ENCODE measurements at regions not wholly inside any gene's neighbourhood (a gene's known extent, or its start where the extent isn't known, plus 50 kb on each side); places are given as distances from the start of the nearest gene placed in this dataset.
"Not testable (repeated sequence)": the region's sequence is repeated elsewhere in the genome, so short reads cannot be mapped to it uniquely, and the experiment has no call there.

DNA sequence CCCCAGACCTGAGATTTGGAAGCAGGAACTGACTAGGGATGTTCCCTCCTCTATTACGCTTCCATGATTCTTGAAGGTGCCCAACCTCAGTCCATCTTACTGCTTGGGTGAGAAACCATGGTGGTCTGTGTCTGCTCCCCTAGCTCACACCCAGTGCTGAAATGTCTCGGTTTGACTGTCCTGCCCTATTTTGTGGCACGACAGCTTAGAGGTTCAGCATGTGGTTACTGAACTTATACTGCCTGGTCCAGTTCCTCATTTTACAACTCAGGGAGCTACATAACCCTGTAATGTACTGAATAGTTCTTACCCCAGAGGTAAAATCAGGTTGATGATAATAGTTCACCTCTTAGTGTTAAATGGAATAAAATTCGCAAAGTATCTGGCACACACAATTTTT is 203.1 kb downstream of the RBM46 start:
- ATAC-seq (ENCODE audit: low read depth) (no peak), DNase-seq (ENCODE audit: low spot score) (no peak)
- Histone ChIP-seq H3K4me3 (ENCODE audit: severe bottlenecking) (no peak overlapping the region), H3K27me3 (ENCODE audit: insufficient read depth, poor library complexity, severe bottlenecking) (no peaks in the 10 kb centered on the region), H3K4me1 (ENCODE audit: insufficient read depth, poor library complexity, severe bottlenecking) (no peaks in the 10 kb centered on the region), H3K36me3 (ENCODE audit: low read depth) (no peaks in the 10 kb centered on the region), H3K27ac (ENCODE audit: poor library complexity, severe bottlenecking) (no peak overlapping the region), H3K9me3 (ENCODE audit: severe bottlenecking) (no peaks in the 10 kb centered on the region)
- TF ChIP-seq CTCF (IDR thresholded peaks at IDR 0.05; ENCODE audit: poor library complexity, severe bottlenecking): no peak

GRCh38 chr4:154984616-154985015 is 203.5 kb downstream of the RBM46 start:
- ATAC-seq (ENCODE audit: low read depth) (no peak), DNase-seq (ENCODE audit: low spot score) (no peak)
- no peaks in the 10 kb centered on the region for H3K27me3 ChIP-seq (ENCODE audit: insufficient read depth, poor library complexity, severe bottlenecking)
- no peaks in the 10 kb centered on the region for H3K36me3 ChIP-seq (ENCODE audit: low read depth)
- H3K4me3 ChIP-seq (ENCODE audit: severe bottlenecking): no peak overlapping the region
- no peak overlapping the region for H3K27ac ChIP-seq (ENCODE audit: poor library complexity, severe bottlenecking)
- no peak for TF ChIP-seq CTCF (IDR thresholded peaks at IDR 0.05; ENCODE audit: poor library complexity, severe bottlenecking)
- no peaks in the 10 kb centered on the region for H3K4me1 ChIP-seq (ENCODE audit: insufficient read depth, poor library complexity, severe bottlenecking)
- H3K9me3 ChIP-seq (ENCODE audit: severe bottlenecking): no peaks in the 10 kb centered on the region

GRCh38 chr4:154985673-154986072 is 204.6 kb downstream of the RBM46 start:
- Histone ChIP-seq H3K27me3 (ENCODE audit: insufficient read depth, poor library complexity, severe bottlenecking) (no peaks in the 10 kb centered on the region), H3K9me3 (ENCODE audit: severe bottlenecking) (no peaks in the 10 kb centered on the region), H3K4me3 (ENCODE audit: severe bottlenecking) (no peak overlapping the region), H3K36me3 (ENCODE audit: low read depth) (no peaks in the 10 kb centered on the region), H3K4me1 (ENCODE audit: insufficient read depth, poor library complexity, severe bottlenecking) (no peaks in the 10 kb centered on the region), H3K27ac (ENCODE audit: poor library complexity, severe bottlenecking) (no peak overlapping the region)
- TF ChIP-seq CTCF (IDR thresholded peaks at IDR 0.05; ENCODE audit: poor library complexity, severe bottlenecking): no peak
- DNase-seq (ENCODE audit: low spot score): no peak
- ATAC-seq (ENCODE audit: low read depth): no peak

DNA sequence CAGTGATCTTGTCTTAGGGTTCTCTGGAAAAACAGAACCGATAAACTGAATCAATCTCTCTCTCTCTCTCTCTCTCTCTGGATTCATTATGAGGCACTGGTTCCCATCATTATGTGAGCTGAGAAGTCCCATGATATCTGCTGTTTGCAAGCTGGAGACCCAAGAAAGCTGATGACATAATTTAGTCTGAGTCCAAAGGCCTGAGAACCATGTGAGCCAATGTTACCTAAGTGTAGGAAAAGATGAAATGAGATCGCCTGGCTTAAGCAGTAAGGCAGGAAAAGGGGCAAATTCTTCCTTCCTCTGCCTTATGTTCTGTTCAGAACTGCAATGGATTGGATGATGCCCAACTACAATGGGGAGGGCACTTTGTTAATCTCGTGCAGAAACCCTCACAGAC is 207.4 kb downstream of the RBM46 start:
- TF ChIP-seq CTCF (IDR thresholded peaks at IDR 0.05; ENCODE audit: poor library complexity, severe bottlenecking): no peak

GRCh38 chr4:154989511-154989910 is 208.4 kb downstream of the RBM46 start:
- Histone ChIP-seq H3K4me3 (ENCODE audit: severe bottlenecking) (no peak overlapping the region), H3K27ac (ENCODE audit: poor library complexity, severe bottlenecking) (no peak overlapping the region)
- ATAC-seq (ENCODE audit: low read depth): no peak

More for the DNA sequence above, 207.4 kb downstream of the RBM46 start:
- no peak for DNase-seq (ENCODE audit: low spot score)
- Histone ChIP-seq H3K27ac (ENCODE audit: poor library complexity, severe bottlenecking) (no peak overlapping the region), H3K4me3 (ENCODE audit: severe bottlenecking) (no peak overlapping the region), H3K9me3 (ENCODE audit: severe bottlenecking) (no peaks in the 10 kb centered on the region), H3K27me3 (ENCODE audit: insufficient read depth, poor library complexity, severe bottlenecking) (no peaks in the 10 kb centered on the region), H3K4me1 (ENCODE audit: insufficient read depth, poor library complexity, severe bottlenecking) (no peaks in the 10 kb centered on the region), H3K36me3 (ENCODE audit: low read depth) (no peaks in the 10 kb centered on the region)
- ATAC-seq (ENCODE audit: low read depth): no peak

DNA sequence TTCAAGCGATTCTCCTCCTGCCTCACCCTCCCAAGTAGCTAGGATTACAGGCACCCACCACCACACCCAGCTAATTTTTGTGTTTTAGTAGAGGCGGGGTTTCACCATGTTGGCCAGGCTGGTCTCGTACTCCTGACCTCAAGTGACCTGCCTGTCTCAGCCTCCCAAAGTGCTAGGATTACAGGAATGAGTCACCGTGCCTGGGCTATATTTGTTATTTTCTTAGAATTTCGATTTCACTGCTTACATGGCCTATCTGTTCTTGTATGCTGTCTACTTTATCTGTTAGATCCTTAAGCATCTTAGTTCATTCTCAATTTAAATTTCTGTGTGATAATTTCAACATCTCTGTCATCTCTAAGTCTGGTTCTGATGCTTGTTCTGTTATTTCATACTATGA is 210.6 kb upstream of the NPY2R start:
- H3K4me1 ChIP-seq (ENCODE audit: insufficient read depth, poor library complexity, severe bottlenecking); ATAC-seq (ENCODE audit: low read depth); H3K36me3 ChIP-seq (ENCODE audit: low read depth); H3K9me3 ChIP-seq (ENCODE audit: severe bottlenecking); H3K27me3 ChIP-seq (ENCODE audit: insufficient read depth, poor library complexity, severe bottlenecking); H3K4me3 ChIP-seq (ENCODE audit: severe bottlenecking); H3K27ac ChIP-seq (ENCODE audit: poor library complexity, severe bottlenecking); DNase-seq (ENCODE audit: low spot score): not testable (repeated sequence)

More at GRCh38 chr4:154989511-154989910, 208.4 kb downstream of the RBM46 start:
- Histone ChIP-seq H3K36me3 (ENCODE audit: low read depth) (no peaks in the 10 kb centered on the region), H3K27me3 (ENCODE audit: insufficient read depth, poor library complexity, severe bottlenecking) (no peaks in the 10 kb centered on the region), H3K4me1 (ENCODE audit: insufficient read depth, poor library complexity, severe bottlenecking) (no peaks in the 10 kb centered on the region), H3K9me3 (ENCODE audit: severe bottlenecking) (no peaks in the 10 kb centered on the region)
- no peak for TF ChIP-seq CTCF (IDR thresholded peaks at IDR 0.05; ENCODE audit: poor library complexity, severe bottlenecking)
- DNase-seq (ENCODE audit: low spot score): no peak
